Tibial nerve (tissue), 4 donors: ENCODE measurements at regions not wholly inside any gene's neighbourhood (a gene's known extent, or its start where the extent isn't known, plus 50 kb on each side); places are given as distances from the start of the nearest gene placed in this dataset.

Source experiments
- CTCF ChIP-seq, 5 experiments: fragments of 200-600 bp in 3 of 5; fragments of 450-650 bp in 2 of 5; sonication (generic) in 3 of 5; IDR thresholded peaks; one replicate each; pipeline ENCODE4 v1.5.1; 2016 to 2019; ENCODE audit warnings: antibody characterized with exemption in 5 of 5, mild to moderate bottlenecking in 3 of 5, moderate library complexity in 2 of 5
- EP300 ChIP-seq, 2 donors: sonication (generic); formaldehyde crosslinking; IDR thresholded peaks; one replicate each; pipeline ENCODE4 v1.6.1; 2017; ENCODE audit warnings: antibody characterized with exemption in 2 of 2, mild to moderate bottlenecking in 1 of 2
- POLR2A ChIP-seq, 2 donors: fragments of 450-650 bp; IDR thresholded peaks; one replicate each; pipeline ENCODE4 v1.6.1; 2017; ENCODE audit warnings: antibody characterized with exemption in 2 of 2, mild to moderate bottlenecking in 2 of 2, moderate library complexity in 2 of 2

- TF ChIP-seq EP300 (IDR thresholded peaks at IDR 0.05) (no peak), CTCF (IDR thresholded peaks at IDR 0.05) (no peak), POLR2A (IDR thresholded peaks at IDR 0.05) (no peak)
Measured at GRCh38 chr12:30200864-30201263, 417.1 kb upstream of the TMTC1 start.
